ENCODE measurements at regions not wholly inside any gene's neighbourhood (a gene's known extent, or its start where the extent isn't known, plus 50 kb on each side); places are given as distances from the start of the nearest gene placed in this dataset.
"Not testable (repeated sequence)": the region's sequence is repeated elsewhere in the genome, so short reads cannot be mapped to it uniquely, and the experiment has no call there.

DNA sequence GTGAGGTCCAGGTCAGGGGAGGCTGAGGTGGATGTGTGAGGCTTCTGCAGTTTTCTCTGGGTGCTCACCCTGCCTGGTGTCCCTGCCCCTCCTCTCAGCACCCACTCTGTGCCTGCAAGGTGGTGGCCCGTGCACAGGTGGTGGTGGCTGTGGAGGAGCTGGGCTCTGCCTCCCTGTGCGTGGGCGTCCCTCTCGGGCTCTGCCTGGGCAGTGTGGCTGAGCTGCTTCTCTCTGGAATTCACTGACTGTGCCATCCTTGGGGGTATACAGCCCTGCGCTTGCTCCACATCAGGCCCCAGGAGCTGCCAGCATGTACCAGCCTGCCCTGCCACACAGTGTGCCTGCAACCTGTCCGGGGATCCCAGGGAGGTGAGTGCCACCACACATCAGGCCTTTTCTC is 369.8 kb downstream of the TMEM121 start:
- not testable (repeated sequence) for TF ChIP-seq CTCF (IDR thresholded peaks at IDR 0.05); POLR2A (IDR thresholded peaks at IDR 0.05); EP300 (IDR thresholded peaks at IDR 0.05; ENCODE audit: low read depth); POLR2AphosphoS5 (IDR thresholded peaks at IDR 0.05)
